ENCODE measurements at regions not wholly inside any gene's neighbourhood (a gene's known extent, or its start where the extent isn't known, plus 50 kb on each side); places are given as distances from the start of the nearest gene placed in this dataset.
"Not testable (repeated sequence)": the region's sequence is repeated elsewhere in the genome, so short reads cannot be mapped to it uniquely, and the experiment has no call there.

DNA sequence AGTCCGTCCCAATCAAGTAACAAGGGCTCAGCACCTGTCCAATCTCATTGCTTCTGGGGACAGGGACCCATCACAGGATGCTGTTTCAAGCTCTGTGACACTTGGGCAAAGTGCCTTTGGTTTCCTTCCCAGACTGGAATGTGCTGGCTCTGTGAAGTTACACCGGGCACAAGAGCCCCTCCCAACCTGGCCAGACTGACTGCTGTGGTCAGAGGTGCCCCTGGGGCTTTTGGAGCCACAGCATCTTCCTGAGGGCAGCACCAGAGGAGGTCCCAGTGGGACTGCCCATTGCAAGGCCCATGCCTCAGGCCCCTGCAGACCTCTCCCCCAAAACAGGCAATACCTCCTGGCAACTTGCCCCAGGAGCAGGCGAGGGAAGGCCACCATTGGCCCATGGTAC is 155.2 kb upstream of the GRK3 start:
- H3K36me3 ChIP-seq (ENCODE audit: control insufficient read depth, insufficient read depth, low read length) = no peaks in the 10 kb centered on the region
- ChIA-PET POLR2A (no interaction called here), CTCF (interaction anchor here (1.0 kb wide), 1 partner anchor 31 kb away, joined by 3 read pairs; no protein-coding TSS in a partner anchor)
- H3K27me3 ChIP-seq (ENCODE audit: control insufficient read depth, insufficient read depth, low read length) = no peaks in the 10 kb centered on the region
- TF ChIP-seq, protein P1, sequence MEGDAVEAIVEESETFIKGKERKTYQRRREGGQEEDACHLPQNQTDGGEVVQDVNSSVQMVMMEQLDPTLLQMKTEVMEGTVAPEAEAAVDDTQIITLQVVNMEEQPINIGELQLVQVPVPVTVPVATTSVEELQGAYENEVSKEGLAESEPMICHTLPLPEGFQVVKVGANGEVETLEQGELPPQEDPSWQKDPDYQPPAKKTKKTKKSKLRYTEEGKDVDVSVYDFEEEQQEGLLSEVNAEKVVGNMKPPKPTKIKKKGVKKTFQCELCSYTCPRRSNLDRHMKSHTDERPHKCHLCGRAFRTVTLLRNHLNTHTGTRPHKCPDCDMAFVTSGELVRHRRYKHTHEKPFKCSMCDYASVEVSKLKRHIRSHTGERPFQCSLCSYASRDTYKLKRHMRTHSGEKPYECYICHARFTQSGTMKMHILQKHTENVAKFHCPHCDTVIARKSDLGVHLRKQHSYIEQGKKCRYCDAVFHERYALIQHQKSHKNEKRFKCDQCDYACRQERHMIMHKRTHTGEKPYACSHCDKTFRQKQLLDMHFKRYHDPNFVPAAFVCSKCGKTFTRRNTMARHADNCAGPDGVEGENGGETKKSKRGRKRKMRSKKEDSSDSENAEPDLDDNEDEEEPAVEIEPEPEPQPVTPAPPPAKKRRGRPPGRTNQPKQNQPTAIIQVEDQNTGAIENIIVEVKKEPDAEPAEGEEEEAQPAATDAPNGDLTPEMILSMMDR (IDR thresholded peaks at IDR 0.05; ENCODE audit: insufficient read depth, low read depth, low read length) = no peak
- no peak for DNase-seq (ENCODE audit: low read depth)
- H3K4me3 ChIP-seq (ENCODE audit: low read depth, low read length) = no peak overlapping the region

DNA sequence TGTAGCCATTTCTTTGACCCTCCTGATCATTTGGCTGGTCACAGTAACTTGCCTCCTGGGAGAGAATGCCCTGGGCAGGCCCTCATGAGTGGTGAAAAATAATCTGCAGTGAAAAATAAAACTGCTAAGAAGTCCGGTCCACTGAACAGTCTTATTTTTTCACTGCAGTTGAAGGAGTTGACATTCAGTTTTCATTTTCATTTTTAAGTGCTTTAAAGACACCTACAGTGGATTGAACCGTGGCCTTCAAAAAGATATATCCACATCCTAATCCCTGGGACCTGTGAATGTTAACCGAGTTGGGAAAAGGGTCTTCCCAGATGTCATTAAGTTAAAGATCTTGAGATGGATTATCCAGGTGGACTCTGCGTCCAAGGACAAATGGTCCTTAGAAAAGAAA is 153.6 kb upstream of the GRK3 start:
- TF ChIP-seq, protein P1 (IDR thresholded peaks at IDR 0.05; ENCODE audit: insufficient read depth, low read depth, low read length) = no peak
- no peak overlapping the region for H3K4me3 ChIP-seq (ENCODE audit: low read depth, low read length)
- ChIA-PET POLR2A (no interaction called here), CTCF (no interaction called here)
- no peaks in the 10 kb centered on the region for H3K36me3 ChIP-seq (ENCODE audit: control insufficient read depth, insufficient read depth, low read length)
- DNase-seq (ENCODE audit: low read depth) = no peak
- H3K27me3 ChIP-seq (ENCODE audit: control insufficient read depth, insufficient read depth, low read length) = peaks cover 3% of the 10 kb centered on the region

- ChIA-PET POLR2A (no interaction called here), CTCF (interaction anchor here (1.3 kb wide), 1 partner anchor 34 kb away, joined by 4 read pairs; no protein-coding TSS in a partner anchor)
- TF ChIP-seq, protein P1 (IDR thresholded peaks at IDR 0.05; ENCODE audit: insufficient read depth, low read depth, low read length) = no peak
- Histone ChIP-seq H3K4me3 (ENCODE audit: low read depth, low read length) (no peak overlapping the region), H3K27me3 (ENCODE audit: control insufficient read depth, insufficient read depth, low read length) (peaks cover 3% of the 10 kb centered on the region), H3K36me3 (ENCODE audit: control insufficient read depth, insufficient read depth, low read length) (no peaks in the 10 kb centered on the region)
- DNase-seq (ENCODE audit: low read depth) = no peak
These were observed 150.9 kb upstream of the GRK3 start for GRCh38 chr22:25413620-25414019.

GRCh38 chr22:25415731-25416130 is 148.7 kb upstream of the GRK3 start:
- POLR2A ChIA-PET; H3K36me3 ChIP-seq (ENCODE audit: control insufficient read depth, insufficient read depth, low read length); DNase-seq (ENCODE audit: low read depth); CTCF ChIA-PET; H3K4me3 ChIP-seq (ENCODE audit: low read depth, low read length): not testable (repeated sequence)
- peaks cover 18% of the 10 kb centered on the region for H3K27me3 ChIP-seq (ENCODE audit: control insufficient read depth, insufficient read depth, low read length)

- H3K27me3 ChIP-seq (ENCODE audit: control insufficient read depth, insufficient read depth, low read length) = peaks cover 23% of the 10 kb centered on the region
- H3K36me3 ChIP-seq (ENCODE audit: control insufficient read depth, insufficient read depth, low read length); DNase-seq (ENCODE audit: low read depth); POLR2A ChIA-PET; H3K4me3 ChIP-seq (ENCODE audit: low read depth, low read length); CTCF ChIA-PET: not testable (repeated sequence)
These were observed 146.6 kb upstream of the GRK3 start for GRCh38 chr22:25417826-25418225.

GRCh38 chr22:25419247-25420113 is 145.0 kb upstream of the GRK3 start:
- DNase-seq (ENCODE audit: low read depth) = no peak
- H3K4me3 ChIP-seq (ENCODE audit: low read depth, low read length) = peak overlapping the region; percentile 8; the same call in 1 of the 2 replicates

GRCh38 chr22:25420114-25420441 is 144.4 kb upstream of the GRK3 start:
- H3K36me3 ChIP-seq (ENCODE audit: control insufficient read depth, insufficient read depth, low read length); DNase-seq (ENCODE audit: low read depth); POLR2A ChIA-PET; H3K4me3 ChIP-seq (ENCODE audit: low read depth, low read length): not testable (repeated sequence)
- CTCF ChIA-PET = interaction anchor here (0.8 to 1.7 kb wide), 2 partner anchors 28 to 35 kb away, joined by 3 to 7 read pairs; no protein-coding TSS in a partner anchor
- peaks cover 23% of the 10 kb centered on the region for H3K27me3 ChIP-seq (ENCODE audit: control insufficient read depth, insufficient read depth, low read length)

More at GRCh38 chr22:25419247-25420113, 145.0 kb upstream of the GRK3 start:
- Histone ChIP-seq H3K27me3 (ENCODE audit: control insufficient read depth, insufficient read depth, low read length) (peaks cover 23% of the 10 kb centered on the region), H3K36me3 (ENCODE audit: control insufficient read depth, insufficient read depth, low read length) (no peaks in the 10 kb centered on the region)
- CTCF ChIA-PET = interaction anchor here (0.7 to 1.7 kb wide), 3 partner anchors 28 to 57 kb away, joined by 3 to 7 read pairs (median 4); no protein-coding TSS in a partner anchor
- POLR2A ChIA-PET = no interaction called here
- TF ChIP-seq, protein P1 (IDR thresholded peaks at IDR 0.05; ENCODE audit: insufficient read depth, low read depth, low read length) = no peak

Measured in BJ (cell line).